ENCODE measurements at regions not wholly inside any gene's neighbourhood (a gene's known extent, or its start where the extent isn't known, plus 50 kb on each side); places are given as distances from the start of the nearest gene placed in this dataset.

- no peak for DNase-seq (ENCODE audit: low read depth in 2 of 2)
These were observed 774.1 kb downstream of the BRD1 start for GRCh38 chr22:49053578-49053977.

- no peak for DNase-seq (ENCODE audit: low read depth in 2 of 2)
These were observed 775.1 kb downstream of the BRD1 start for GRCh38 chr22:49052560-49052959.

- no peak for DNase-seq (ENCODE audit: low read depth in 2 of 2)
These were observed 775.6 kb downstream of the BRD1 start for GRCh38 chr22:49052023-49052538.

GRCh38 chr22:49051491-49052022 lies 776.1 kb downstream of the BRD1 start:
- DNase-seq (ENCODE audit: low read depth in 2 of 2) = no peak

GRCh38 chr22:49049691-49050090 lies 778.0 kb downstream of the BRD1 start:
- DNase-seq (ENCODE audit: low read depth in 2 of 2) = no peak

GRCh38 chr22:49048591-49048990 lies 779.1 kb downstream of the BRD1 start:
- no peak for DNase-seq (ENCODE audit: low read depth in 2 of 2)

GRCh38 chr22:49047447-49047846 lies 780.2 kb downstream of the BRD1 start:
- DNase-seq (ENCODE audit: low read depth in 2 of 2) = no peak

GRCh38 chr22:49046546-49047361 lies 780.9 kb downstream of the BRD1 start:
- no peak for DNase-seq (ENCODE audit: low read depth in 2 of 2)

GRCh38 chr22:49046000-49046545 lies 781.6 kb downstream of the BRD1 start:
- no peak for DNase-seq (ENCODE audit: low read depth in 2 of 2)

GRCh38 chr22:49045276-49045675 lies 782.4 kb downstream of the BRD1 start:
- DNase-seq (ENCODE audit: low read depth in 2 of 2) = no peak

GRCh38 chr22:49044776-49045175 lies 782.9 kb downstream of the BRD1 start:
- DNase-seq (ENCODE audit: low read depth in 2 of 2) = no peak

- DNase-seq (ENCODE audit: low read depth in 2 of 2) = no peak
These were observed 783.6 kb downstream of the BRD1 start for GRCh38 chr22:49044091-49044490.

GRCh38 chr22:49042877-49043859 lies 784.5 kb downstream of the BRD1 start:
- DNase-seq (ENCODE audit: low read depth in 2 of 2) = no peak

- DNase-seq (ENCODE audit: low read depth in 2 of 2) = no peak
These were observed 785.6 kb downstream of the BRD1 start for GRCh38 chr22:49042066-49042465.

GRCh38 chr22:49040754-49041467 lies 786.8 kb downstream of the BRD1 start:
- DNase-seq (ENCODE audit: low read depth in 2 of 2) = no peak

- no peak for DNase-seq (ENCODE audit: low read depth in 2 of 2)
These were observed 787.6 kb downstream of the BRD1 start for GRCh38 chr22:49040111-49040510.

GRCh38 chr22:49039625-49040024 lies 788.0 kb downstream of the BRD1 start:
- DNase-seq (ENCODE audit: low read depth in 2 of 2) = no peak

GRCh38 chr22:49037701-49038245 lies 789.9 kb downstream of the BRD1 start:
- DNase-seq (ENCODE audit: low read depth in 2 of 2) = no peak

- DNase-seq (ENCODE audit: low read depth in 2 of 2) = no peak
These were observed 791.2 kb downstream of the BRD1 start for GRCh38 chr22:49036513-49036912.

- DNase-seq (ENCODE audit: low read depth in 2 of 2) = no peak
These were observed 791.7 kb downstream of the BRD1 start for GRCh38 chr22:49035818-49036457.
